ENCODE measurements at regions not wholly inside any gene's neighbourhood (a gene's known extent, or its start where the extent isn't known, plus 50 kb on each side); places are given as distances from the start of the nearest gene placed in this dataset.

- DNase-seq: no peak
Measured at GRCh38 chr6:23329086-23329485, 759.7 kb downstream of the HDGFL1 start.

- DNase-seq: no peak
Measured at GRCh38 chr6:23330632-23331031, 761.3 kb downstream of the HDGFL1 start.

- DNase-seq: no peak
Measured at GRCh38 chr6:23334360-23334759, 765.0 kb downstream of the HDGFL1 start.

- DNase-seq: no peak
Measured at GRCh38 chr6:23335894-23336293, 766.5 kb downstream of the HDGFL1 start.

GRCh38 chr6:23339268-23339667 lies 769.9 kb downstream of the HDGFL1 start:
- no peak for DNase-seq

- no peak for DNase-seq
Measured at GRCh38 chr6:23340271-23340670, 770.9 kb downstream of the HDGFL1 start.

GRCh38 chr6:23343610-23344306 lies 774.4 kb downstream of the HDGFL1 start:
- DNase-seq: no peak

- no peak for DNase-seq
Measured at GRCh38 chr6:23348185-23348584, 777.8 kb upstream of the NRSN1 start.

- DNase-seq: no peak
Measured at GRCh38 chr6:23349521-23350147, 776.4 kb upstream of the NRSN1 start.

GRCh38 chr6:23350752-23351453 lies 775.1 kb upstream of the NRSN1 start:
- no peak for DNase-seq

GRCh38 chr6:23354004-23354403 lies 772.0 kb upstream of the NRSN1 start:
- DNase-seq: no peak

- DNase-seq: no peak
Measured at GRCh38 chr6:23357185-23357766, 768.7 kb upstream of the NRSN1 start.

- no peak for DNase-seq
Measured at GRCh38 chr6:23365732-23366131, 760.3 kb upstream of the NRSN1 start.

GRCh38 chr6:23367311-23367710 lies 758.7 kb upstream of the NRSN1 start:
- no peak for DNase-seq

- DNase-seq: no peak
Measured at GRCh38 chr6:23368557-23368956, 757.5 kb upstream of the NRSN1 start.

- no peak for DNase-seq
Measured at GRCh38 chr6:23370051-23370450, 756.0 kb upstream of the NRSN1 start.

- no peak for DNase-seq
Measured at GRCh38 chr6:23371132-23371915, 754.7 kb upstream of the NRSN1 start.

- no peak for DNase-seq
Measured at GRCh38 chr6:23377830-23378229, 748.2 kb upstream of the NRSN1 start.

- no peak for DNase-seq
Measured at GRCh38 chr6:23380465-23380864, 745.5 kb upstream of the NRSN1 start.

GRCh38 chr6:23388086-23388783 lies 737.8 kb upstream of the NRSN1 start:
- no peak for DNase-seq

GRCh38 chr6:23389386-23389785 lies 736.6 kb upstream of the NRSN1 start:
- DNase-seq: no peak

- DNase-seq: no peak
Measured at GRCh38 chr6:23390221-23390620, 735.8 kb upstream of the NRSN1 start.

Data from activated CD4-positive, alpha-beta T cell treated with anti-CD3 and anti-CD28 coated beads, Interleukin-10, Interleukin-2, amounts not matched to agents 100 ng/mL and 50 ng/mL, durations not matched to agents 16 hours and 8 hours (primary cell).